GM12875 (cell line): ENCODE measurements at regions not wholly inside any gene's neighbourhood (a gene's known extent, or its start where the extent isn't known, plus 50 kb on each side); places are given as distances from the start of the nearest gene placed in this dataset.
"Not testable (repeated sequence)": the region's sequence is repeated elsewhere in the genome, so short reads cannot be mapped to it uniquely, and the experiment has no call there.

Source experiments
- H3K4me3 ChIP-seq: one replicate; pipeline ENCODE4 v1.5.1; 2011; ENCODE audit warnings: low read depth, low read length, control low read depth
- TF ChIP-seq, protein P1 (sequence below): IDR thresholded peaks from 2 replicates; pipeline ENCODE4 v1.5.1; 2011; ENCODE audit warnings: low read depth, mild to moderate bottlenecking, control low read depth, inconsistent platforms, low read length, moderate library complexity, borderline replicate concordance; ENCODE audit not compliant: insufficient read depth

DNA sequence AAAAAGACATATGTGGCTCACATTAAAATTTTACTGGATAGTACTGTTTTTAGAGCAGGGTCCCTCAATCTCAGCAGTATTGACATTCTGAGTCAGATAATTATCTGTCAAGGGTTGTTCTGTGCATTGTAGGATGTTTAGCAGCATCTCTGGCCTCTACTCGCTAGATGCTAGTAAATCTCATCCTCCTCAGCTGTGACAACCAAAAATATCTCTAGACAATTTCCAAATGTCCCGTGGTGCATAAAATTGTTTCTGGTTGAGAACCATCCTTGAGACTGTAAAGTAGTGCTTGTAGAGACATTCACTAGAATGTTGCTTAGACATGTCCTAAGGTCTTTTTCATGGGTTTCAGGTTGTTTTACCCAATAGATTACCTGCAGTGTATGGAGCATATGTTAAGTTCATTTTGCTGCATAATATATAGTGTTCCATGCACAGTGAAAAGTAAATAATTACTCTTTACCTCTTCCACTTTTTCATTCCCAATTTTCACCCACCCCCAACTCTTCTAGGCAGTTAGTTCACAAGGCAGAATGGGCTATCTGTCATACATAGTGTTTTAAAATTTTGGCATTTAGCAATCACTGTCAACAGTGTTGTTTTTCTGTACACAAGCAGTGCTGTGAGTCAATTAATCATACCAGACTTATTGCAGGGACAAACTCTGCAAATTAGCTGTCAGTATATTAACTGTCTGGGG is 200.2 kb upstream of the SLC38A2 start:
- H3K4me3 ChIP-seq, result no peak overlapping the region
- TF ChIP-seq, protein P1, sequence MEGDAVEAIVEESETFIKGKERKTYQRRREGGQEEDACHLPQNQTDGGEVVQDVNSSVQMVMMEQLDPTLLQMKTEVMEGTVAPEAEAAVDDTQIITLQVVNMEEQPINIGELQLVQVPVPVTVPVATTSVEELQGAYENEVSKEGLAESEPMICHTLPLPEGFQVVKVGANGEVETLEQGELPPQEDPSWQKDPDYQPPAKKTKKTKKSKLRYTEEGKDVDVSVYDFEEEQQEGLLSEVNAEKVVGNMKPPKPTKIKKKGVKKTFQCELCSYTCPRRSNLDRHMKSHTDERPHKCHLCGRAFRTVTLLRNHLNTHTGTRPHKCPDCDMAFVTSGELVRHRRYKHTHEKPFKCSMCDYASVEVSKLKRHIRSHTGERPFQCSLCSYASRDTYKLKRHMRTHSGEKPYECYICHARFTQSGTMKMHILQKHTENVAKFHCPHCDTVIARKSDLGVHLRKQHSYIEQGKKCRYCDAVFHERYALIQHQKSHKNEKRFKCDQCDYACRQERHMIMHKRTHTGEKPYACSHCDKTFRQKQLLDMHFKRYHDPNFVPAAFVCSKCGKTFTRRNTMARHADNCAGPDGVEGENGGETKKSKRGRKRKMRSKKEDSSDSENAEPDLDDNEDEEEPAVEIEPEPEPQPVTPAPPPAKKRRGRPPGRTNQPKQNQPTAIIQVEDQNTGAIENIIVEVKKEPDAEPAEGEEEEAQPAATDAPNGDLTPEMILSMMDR, result no peak

DNA sequence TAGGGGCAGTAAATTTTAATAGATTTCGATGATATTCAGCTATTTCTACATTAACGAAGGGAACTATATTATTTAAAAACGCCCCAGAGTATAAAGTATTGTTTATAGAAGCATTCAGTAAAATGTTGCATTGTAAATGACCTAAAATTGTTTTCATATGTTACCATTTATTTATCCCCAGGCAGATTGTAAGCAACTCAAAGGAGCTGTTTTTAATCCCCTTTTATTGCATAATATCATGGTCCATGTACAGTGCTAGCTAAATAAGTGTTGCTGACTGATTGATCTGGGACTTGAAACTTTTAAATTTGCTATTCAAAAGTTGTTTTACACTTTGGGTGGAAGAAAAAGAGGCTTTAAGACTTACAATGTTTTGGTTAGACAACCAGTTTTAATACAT is 199.0 kb upstream of the SLC38A2 start:
- TF ChIP-seq, protein P1, result no peak
- no peak overlapping the region for H3K4me3 ChIP-seq

DNA sequence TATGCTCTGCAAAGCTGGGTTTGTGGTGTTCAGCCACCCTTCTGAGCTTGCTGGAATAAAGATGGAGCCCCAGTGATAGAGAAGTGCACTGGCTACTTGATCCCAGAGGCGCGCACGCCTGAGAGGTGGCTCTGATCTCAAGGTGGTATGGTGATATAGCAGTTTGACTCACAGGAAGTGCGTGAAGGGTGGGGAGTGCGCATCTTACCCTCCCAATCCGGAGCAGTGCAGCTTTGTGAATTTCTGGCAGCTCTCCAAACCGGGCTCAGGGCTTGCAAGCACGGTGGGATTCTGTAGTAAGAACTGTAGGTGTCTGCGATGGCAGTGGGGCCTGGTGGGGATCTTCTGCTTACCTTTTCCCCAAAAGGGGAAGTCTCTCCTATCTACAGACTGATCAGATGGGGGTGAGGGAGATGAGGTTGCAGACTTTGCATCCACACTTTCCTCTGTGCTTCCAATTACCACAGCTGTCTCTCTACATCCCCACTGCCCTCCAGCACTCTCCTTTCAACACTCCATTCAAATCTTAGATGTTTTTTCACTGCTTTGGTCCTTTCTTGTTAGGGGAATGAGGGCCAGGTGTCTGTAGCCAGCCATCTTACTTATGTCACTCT is 197.4 kb upstream of the SLC38A2 start:
- H3K4me3 ChIP-seq, result no peak overlapping the region
- TF ChIP-seq, protein P1, result no peak

DNA sequence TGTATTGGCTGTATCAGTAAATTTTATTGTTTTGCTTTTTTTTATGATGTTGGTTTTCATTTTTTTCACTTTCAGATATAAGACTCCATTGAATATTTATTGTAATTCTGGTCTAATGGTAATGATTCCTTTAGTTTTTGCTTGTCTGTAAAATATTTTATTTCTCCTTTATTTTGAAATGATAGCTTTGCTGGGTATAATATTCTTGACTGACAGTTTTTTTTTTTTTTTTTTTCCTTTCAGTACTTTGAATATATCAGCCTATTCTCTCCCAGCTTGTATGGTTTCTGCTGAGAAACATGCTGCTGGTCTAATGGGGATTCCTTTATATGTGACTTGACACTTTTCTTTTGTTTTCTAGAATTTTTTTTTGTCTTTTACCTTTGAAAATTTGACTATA is 195.1 kb upstream of the SLC38A2 start:
- no peak overlapping the region for H3K4me3 ChIP-seq
- TF ChIP-seq, protein P1, result no peak

DNA sequence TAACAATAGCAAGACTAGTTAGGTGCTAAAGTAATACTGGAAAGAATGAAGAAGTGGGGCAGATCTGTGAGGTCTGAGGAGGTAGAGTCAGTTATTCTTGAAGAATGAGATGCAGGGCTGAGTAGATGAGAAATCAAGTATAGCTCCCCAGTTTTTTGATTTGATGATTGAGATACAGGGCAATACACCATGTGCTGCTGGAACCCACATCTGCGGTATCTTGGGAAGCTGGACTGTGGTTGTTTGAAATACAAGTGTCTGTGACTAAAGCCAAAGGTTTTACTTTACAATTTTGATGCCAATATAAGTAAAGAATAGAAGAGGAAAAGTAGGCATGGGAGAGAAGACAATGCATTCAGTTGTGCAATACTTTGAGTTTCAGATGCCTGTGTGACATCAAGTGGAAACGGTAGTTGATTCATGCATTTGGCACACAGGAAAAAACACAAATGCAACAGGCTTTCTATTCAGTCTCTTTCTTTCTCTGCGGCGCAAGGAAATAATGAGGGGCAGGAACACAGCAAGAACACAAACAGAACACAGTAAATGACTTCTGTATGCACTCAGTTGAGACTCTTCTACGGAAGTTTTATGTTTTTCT is 190.2 kb upstream of the SLC38A2 start:
- TF ChIP-seq, protein P1, result no peak
- H3K4me3 ChIP-seq, result no peak overlapping the region

DNA sequence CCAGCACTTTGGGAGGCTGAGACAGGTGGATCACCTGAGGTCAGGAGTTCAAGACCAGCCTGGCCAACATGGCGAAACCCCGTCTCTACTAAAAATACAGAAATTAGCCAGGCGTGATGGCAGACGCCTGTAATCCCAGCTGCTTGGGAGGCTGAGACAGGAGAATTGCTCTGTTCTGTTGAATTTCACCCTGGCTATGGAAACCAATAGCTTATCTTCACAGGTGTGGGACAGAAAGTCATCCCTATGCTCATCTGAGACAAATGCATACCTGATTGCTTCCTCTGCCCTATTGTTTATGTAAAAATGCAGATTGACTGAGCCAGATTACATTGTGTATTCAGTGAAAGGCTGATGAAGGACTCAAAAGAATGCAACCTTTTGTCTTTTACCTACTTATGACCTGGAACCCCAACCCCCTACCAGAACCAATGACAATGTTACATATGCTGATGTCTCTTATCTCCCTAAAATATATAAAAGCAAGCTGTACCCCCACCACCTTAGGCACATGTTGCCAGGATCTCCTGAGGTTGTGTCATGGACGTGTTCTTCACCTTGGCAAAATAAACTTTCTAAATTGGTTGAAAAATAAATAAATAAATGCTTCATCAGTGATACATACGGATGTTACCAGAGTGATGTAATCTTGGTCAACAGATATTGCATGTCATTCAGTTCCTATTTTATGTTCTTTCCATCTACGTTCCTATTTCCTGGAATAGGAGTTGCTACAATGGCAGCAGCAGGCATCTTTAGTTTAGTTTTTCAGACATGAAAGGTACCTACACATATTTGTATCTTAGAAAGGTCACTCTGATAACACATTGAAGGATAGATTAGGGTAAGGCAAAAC is 189.4 kb upstream of the SLC38A2 start:
- H3K4me3 ChIP-seq, result not testable (repeated sequence)

DNA sequence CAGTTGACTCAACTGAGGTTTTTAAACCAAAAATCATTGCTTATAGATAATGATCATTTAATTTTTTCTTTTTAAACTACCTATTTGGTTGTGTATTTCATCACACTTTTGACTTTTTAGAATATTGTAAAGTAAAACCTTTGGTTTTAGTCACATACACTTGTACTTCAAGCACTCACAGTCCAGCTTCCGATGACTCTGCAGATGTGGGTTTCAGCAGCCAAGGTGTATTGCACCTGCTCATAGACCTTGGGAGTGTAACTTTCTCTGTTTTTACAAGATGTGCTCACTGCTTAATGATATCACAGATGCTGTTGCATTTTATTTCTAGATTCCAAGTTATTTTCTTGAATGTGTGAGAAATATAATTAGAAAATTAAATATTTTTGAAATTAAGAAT is 188.3 kb upstream of the SLC38A2 start:
- H3K4me3 ChIP-seq, result no peak overlapping the region
- TF ChIP-seq, protein P1, result no peak
